SU-DHL-6 (cell line): ENCODE measurements at regions not wholly inside any gene's neighbourhood (a gene's known extent, or its start where the extent isn't known, plus 50 kb on each side); places are given as distances from the start of the nearest gene placed in this dataset.

Experiments used
- H2AFZ ChIP-seq: fragments of 200-600 bp; sonication (generic); 2 replicates; pipeline ENCODE4 v1.6.1; 2014; ENCODE audit warnings: low read depth, mild to moderate bottlenecking, moderate library complexity, mixed read lengths, antibody characterized with exemption, low read length; ENCODE audit not compliant: severe bottlenecking
- H3F3A ChIP-seq: fragments of 200-600 bp; shearing (Covaris generic); 2 replicates; pipeline ENCODE4 v1.6.0; 2016; ENCODE audit warnings: antibody characterized with exemption, mild to moderate bottlenecking; ENCODE audit not compliant: insufficient read depth
- H3K27ac ChIP-seq: fragments of 200-600 bp; sonication (generic); 2 replicates; pipeline ENCODE4 v1.5.1; 2016; ENCODE audit warnings: low read depth, mild to moderate bottlenecking, low read length, moderate library complexity, mixed read lengths
- H3K27me3 ChIP-seq: fragments of 200-600 bp; sonication (generic), shearing (Covaris generic); 2 replicates; pipeline ENCODE4 v1.6.0; 2014; ENCODE audit warnings: mild to moderate bottlenecking, low read length
- H3K36me3 ChIP-seq: fragments of 200-600 bp; sonication (generic); 2 replicates; pipeline ENCODE4 v1.6.1; 2014; ENCODE audit warnings: mild to moderate bottlenecking, low read length, mixed read lengths
- H3K4me2 ChIP-seq: fragments of 300-600, 200-600 bp; shearing (Covaris generic), sonication (generic); 2 replicates; pipeline ENCODE4 v1.6.0; 2014; ENCODE audit warnings: low read length, low read depth, mild to moderate bottlenecking; ENCODE audit not compliant: poor library complexity, severe bottlenecking
- H3K4me3 ChIP-seq: fragments of 200-600 bp; sonication (generic); 2 replicates; pipeline ENCODE4 v1.5.1; 2014; ENCODE audit warnings: antibody characterized with exemption, low read length, mild to moderate bottlenecking, mixed read lengths; ENCODE audit not compliant: insufficient read depth, poor library complexity, severe bottlenecking
- H3K79me2 ChIP-seq: fragments of 200-600 bp; sonication (generic); 2 replicates; pipeline ENCODE4 v1.6.1; 2014; ENCODE audit warnings: mild to moderate bottlenecking, low read length, moderate library complexity; ENCODE audit not compliant: insufficient read depth
- H3K9ac ChIP-seq: fragments of 200-600 bp; sonication (generic); 2 replicates; pipeline ENCODE4 v1.7.0; 2014; ENCODE audit warnings: mild to moderate bottlenecking, low read length
- H3K9me2 ChIP-seq: fragments of 200-600 bp; sonication (generic); replicated peaks from 2 replicates; pipeline ENCODE4 v1.6.1; 2014; ENCODE audit warnings: low read length; ENCODE audit not compliant: insufficient read depth
- H3K9me3 ChIP-seq: fragments of 200-600 bp; sonication (generic); 2 replicates; pipeline ENCODE4 v1.6.1; 2014; ENCODE audit warnings: low read length, mixed read lengths; ENCODE audit not compliant: insufficient read depth
- H4K20me1 ChIP-seq: fragments of 200-600 bp; sonication (generic); 2 replicates; pipeline ENCODE4 v1.6.1; 2014; ENCODE audit warnings: low read depth, mild to moderate bottlenecking, antibody characterized with exemption, low read length, moderate library complexity, mixed read lengths
- EZH2phosphoT487 ChIP-seq: fragments of 200-600 bp; sonication (generic), shearing (Covaris generic); conservative IDR thresholded peaks from 2 replicates; pipeline ENCODE4 v1.6.1; 2018; ENCODE audit warnings: mild to moderate bottlenecking, antibody characterized with exemption, low read length, moderate library complexity, mixed read lengths
- TF ChIP-seq, protein P1 (sequence below): fragments of 200-600 bp; sonication (generic); IDR thresholded peaks from one replicate; pipeline ENCODE4 v1.5.1; 2017; ENCODE audit warnings: antibody characterized with exemption, mild to moderate bottlenecking, low read length, moderate library complexity; ENCODE audit not compliant: insufficient read depth, poor library complexity, severe bottlenecking

DNA sequence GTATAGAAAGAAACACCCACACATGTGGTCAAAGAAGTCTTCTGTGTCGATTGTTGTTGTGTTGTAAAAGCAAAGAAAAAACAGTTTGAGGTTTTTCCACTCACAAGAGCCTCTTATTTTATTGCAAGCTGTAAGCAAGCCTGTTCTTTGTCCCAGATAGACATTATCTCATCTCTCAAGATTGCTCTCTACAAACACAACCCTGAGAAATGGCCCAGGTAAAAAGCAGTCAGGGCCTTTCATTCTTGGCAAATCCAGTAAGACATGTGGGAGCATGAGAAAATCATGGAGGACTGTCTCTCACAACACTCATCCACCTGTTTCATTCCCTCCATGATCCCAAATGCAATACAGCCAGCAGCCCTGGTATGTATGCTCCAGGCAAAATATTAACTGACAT is 286.6 kb upstream of the POU5F2 start:
- Histone ChIP-seq H3K27me3 (no peaks in the 10 kb centered on the region), H2AFZ (no peak overlapping the region), H3K9me2 (no peaks in the 10 kb centered on the region), H3K4me2 (no peak overlapping the region), H3K36me3 (no peaks in the 10 kb centered on the region), H3K9me3 (no peaks in the 10 kb centered on the region), H4K20me1 (no peaks in the 10 kb centered on the region), H3F3A (no peaks in the 10 kb centered on the region), H3K27ac (no peak overlapping the region), H3K4me3 (no peak overlapping the region), H3K9ac (no peak overlapping the region), H3K79me2 (no peaks in the 10 kb centered on the region)
- TF ChIP-seq EZH2phosphoT487 = no peak
- TF ChIP-seq, protein P1, sequence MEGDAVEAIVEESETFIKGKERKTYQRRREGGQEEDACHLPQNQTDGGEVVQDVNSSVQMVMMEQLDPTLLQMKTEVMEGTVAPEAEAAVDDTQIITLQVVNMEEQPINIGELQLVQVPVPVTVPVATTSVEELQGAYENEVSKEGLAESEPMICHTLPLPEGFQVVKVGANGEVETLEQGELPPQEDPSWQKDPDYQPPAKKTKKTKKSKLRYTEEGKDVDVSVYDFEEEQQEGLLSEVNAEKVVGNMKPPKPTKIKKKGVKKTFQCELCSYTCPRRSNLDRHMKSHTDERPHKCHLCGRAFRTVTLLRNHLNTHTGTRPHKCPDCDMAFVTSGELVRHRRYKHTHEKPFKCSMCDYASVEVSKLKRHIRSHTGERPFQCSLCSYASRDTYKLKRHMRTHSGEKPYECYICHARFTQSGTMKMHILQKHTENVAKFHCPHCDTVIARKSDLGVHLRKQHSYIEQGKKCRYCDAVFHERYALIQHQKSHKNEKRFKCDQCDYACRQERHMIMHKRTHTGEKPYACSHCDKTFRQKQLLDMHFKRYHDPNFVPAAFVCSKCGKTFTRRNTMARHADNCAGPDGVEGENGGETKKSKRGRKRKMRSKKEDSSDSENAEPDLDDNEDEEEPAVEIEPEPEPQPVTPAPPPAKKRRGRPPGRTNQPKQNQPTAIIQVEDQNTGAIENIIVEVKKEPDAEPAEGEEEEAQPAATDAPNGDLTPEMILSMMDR = no peak

DNA sequence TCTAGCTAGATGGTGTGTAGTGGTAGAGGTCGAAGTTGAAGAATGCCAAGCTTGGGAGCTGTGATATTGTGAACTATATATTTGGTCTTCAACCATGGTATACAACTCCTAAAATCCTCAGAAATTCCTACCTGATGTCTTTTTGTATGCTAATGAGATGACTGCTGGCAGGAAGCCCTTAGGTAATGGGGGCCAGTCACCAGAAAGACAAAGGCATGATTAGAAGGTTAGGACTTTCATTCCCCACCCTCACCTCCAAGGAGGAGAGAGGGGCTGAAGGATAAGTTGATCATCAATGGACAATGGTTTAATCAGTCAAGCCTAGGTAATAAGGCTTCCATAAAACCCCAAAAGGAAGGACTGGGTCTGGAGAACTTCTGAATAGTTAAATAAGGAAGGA is 285.7 kb upstream of the POU5F2 start:
- H2AFZ ChIP-seq = no peak overlapping the region
- H3K9ac ChIP-seq = no peak overlapping the region
- H4K20me1 ChIP-seq = no peaks in the 10 kb centered on the region
- H3F3A ChIP-seq = no peaks in the 10 kb centered on the region
- no peaks in the 10 kb centered on the region for H3K9me2 ChIP-seq
- TF ChIP-seq, protein P1 = no peak
- no peak for TF ChIP-seq EZH2phosphoT487
- H3K27me3 ChIP-seq = no peaks in the 10 kb centered on the region
- H3K9me3 ChIP-seq = no peaks in the 10 kb centered on the region
- no peaks in the 10 kb centered on the region for H3K79me2 ChIP-seq
- H3K4me2 ChIP-seq = no peak overlapping the region
- no peaks in the 10 kb centered on the region for H3K36me3 ChIP-seq
- no peak overlapping the region for H3K4me3 ChIP-seq
- no peak overlapping the region for H3K27ac ChIP-seq

DNA sequence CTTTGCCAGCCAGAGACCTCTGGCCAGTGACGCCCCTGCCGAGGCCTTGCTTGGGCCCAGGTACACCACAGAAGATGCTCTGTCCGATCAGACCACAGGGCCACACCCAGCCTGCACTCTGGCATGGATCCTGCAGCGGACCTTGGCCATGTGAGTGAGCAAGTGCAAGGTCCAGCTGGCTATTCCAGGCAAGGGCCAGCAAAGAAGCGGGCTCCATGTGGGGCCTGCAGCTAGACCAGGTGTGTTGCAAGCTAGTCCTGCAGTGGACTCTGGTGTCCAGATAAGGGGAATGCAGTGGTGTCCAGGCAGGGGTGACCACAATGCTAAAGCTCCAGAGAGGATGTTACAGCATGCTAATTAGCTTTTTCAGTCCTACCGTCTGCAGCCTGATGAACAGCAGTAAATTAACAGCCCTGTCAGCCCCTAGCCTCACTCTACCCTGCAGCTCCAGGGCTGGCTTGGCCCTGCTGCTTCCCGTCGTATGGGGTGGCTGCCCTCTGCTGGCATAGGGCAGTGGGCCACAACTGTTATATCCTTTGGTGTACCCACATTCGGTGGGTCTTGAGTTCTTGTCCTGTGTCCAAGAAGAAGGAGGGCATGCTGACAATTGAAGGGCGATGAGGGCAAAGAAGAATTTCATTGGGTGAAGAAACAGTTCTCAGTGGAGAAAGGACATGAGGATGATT is 284.5 kb upstream of the POU5F2 start:
- Histone ChIP-seq H4K20me1 (no peaks in the 10 kb centered on the region), H3F3A (no peaks in the 10 kb centered on the region), H3K4me2 (no peak overlapping the region), H3K9me3 (no peaks in the 10 kb centered on the region), H3K9me2 (no peaks in the 10 kb centered on the region), H2AFZ (no peak overlapping the region), H3K27me3 (no peaks in the 10 kb centered on the region), H3K4me3 (no peak overlapping the region), H3K27ac (no peak overlapping the region), H3K36me3 (no peaks in the 10 kb centered on the region), H3K9ac (no peak overlapping the region), H3K79me2 (no peaks in the 10 kb centered on the region)
- TF ChIP-seq, protein P1 = no peak
- TF ChIP-seq EZH2phosphoT487 = no peak
